H9 (cell line): ENCODE measurements at regions not wholly inside any gene's neighbourhood (a gene's known extent, or its start where the extent isn't known, plus 50 kb on each side); places are given as distances from the start of the nearest gene placed in this dataset.

ENCODE experiments used
- DNase-seq: peaks from one replicate; pipeline ENCODE4 v3.0.0-alpha.2; 2017
- H2AFZ ChIP-seq: one replicate; pipeline ENCODE4 v1.6.1; 2013; ENCODE audit warnings: mild to moderate bottlenecking, low read length, control low read depth, moderate library complexity
- H2AK5ac ChIP-seq: 2 replicates; pipeline ENCODE4 v1.6.1; 2013; ENCODE audit warnings: low read length, control low read depth, mixed read lengths; ENCODE audit not compliant: insufficient read length
- H2BK120ac ChIP-seq: one replicate; pipeline ENCODE4 v1.6.1; 2013; ENCODE audit warnings: low read depth, mild to moderate bottlenecking, low read length, control low read depth, inconsistent platforms; ENCODE audit not compliant: poor library complexity, severe bottlenecking
- H2BK12ac ChIP-seq: 2 replicates; pipeline ENCODE4 v1.6.1; 2013; ENCODE audit warnings: low read length, control low read depth, mixed read lengths, low read depth; ENCODE audit not compliant: insufficient read length
- H2BK15ac ChIP-seq: 2 replicates; pipeline ENCODE4 v1.6.1; 2013; ENCODE audit warnings: low read depth, low read length, control low read depth
- H2BK20ac ChIP-seq: one replicate; pipeline ENCODE4 v1.6.1; 2013; ENCODE audit warnings: low read depth, mild to moderate bottlenecking, low read length, control low read depth, inconsistent platforms; ENCODE audit not compliant: poor library complexity, severe bottlenecking
- H2BK5ac ChIP-seq: 2 replicates; pipeline ENCODE4 v1.6.1; 2013; ENCODE audit warnings: low read length, control low read depth, mixed read lengths; ENCODE audit not compliant: insufficient read length
- H3K14ac ChIP-seq: 2 replicates; pipeline ENCODE4 v1.6.1; 2013; ENCODE audit warnings: low read length, control low read depth; ENCODE audit not compliant: insufficient read depth
- H3K18ac ChIP-seq: 2 replicates; pipeline ENCODE4 v1.6.1; 2013; ENCODE audit warnings: low read depth, mild to moderate bottlenecking, mixed read lengths, low read length, control low read depth; ENCODE audit not compliant: insufficient read length
- H3K23ac ChIP-seq: 2 replicates; pipeline ENCODE4 v1.6.1; 2013; ENCODE audit warnings: low read length, control low read depth, mixed read lengths, low read depth; ENCODE audit not compliant: insufficient read length
- H3K23me2 ChIP-seq: 2 replicates; pipeline ENCODE4 v1.6.1; 2013; ENCODE audit warnings: low read depth, mild to moderate bottlenecking, mixed read lengths, low read length, control low read depth; ENCODE audit not compliant: insufficient read length, poor library complexity, severe bottlenecking
- H3K27ac ChIP-seq: 2 replicates; pipeline ENCODE4 v1.5.1; 2013; ENCODE audit warnings: low read length, control low read depth, mixed read lengths, low read depth; ENCODE audit not compliant: insufficient read length
- H3K27me3 ChIP-seq: 2 replicates; pipeline ENCODE4 v1.6.1; 2013; ENCODE audit warnings: low read length, control low read depth, inconsistent platforms; ENCODE audit not compliant: insufficient read depth
- H3K4ac ChIP-seq: 2 replicates; pipeline ENCODE4 v1.6.1; 2013; ENCODE audit warnings: low read depth, mild to moderate bottlenecking, control low read depth, inconsistent platforms, low read length, moderate library complexity
- H3K4me1 ChIP-seq: 2 replicates; pipeline ENCODE4 v1.6.1; 2013; ENCODE audit warnings: low read length, control low read depth, inconsistent platforms; ENCODE audit not compliant: insufficient read depth
- H3K4me2 ChIP-seq: 2 replicates; pipeline ENCODE4 v1.6.1; 2013; ENCODE audit warnings: low read length, control low read depth, mixed read lengths; ENCODE audit not compliant: insufficient read length, insufficient read depth
- H3K56ac ChIP-seq: 2 replicates; pipeline ENCODE4 v1.6.1; 2013; ENCODE audit warnings: low read depth, mild to moderate bottlenecking, mixed read lengths, low read length, control low read depth; ENCODE audit not compliant: insufficient read length
- H3K79me1 ChIP-seq: 2 replicates; pipeline ENCODE4 v1.6.1; 2013; ENCODE audit warnings: low read depth, mild to moderate bottlenecking, moderate library complexity, low read length, control low read depth, inconsistent platforms; ENCODE audit not compliant: insufficient read depth, poor library complexity, severe bottlenecking
- H3K79me2 ChIP-seq: 2 replicates; pipeline ENCODE4 v1.6.1; 2013; ENCODE audit warnings: low read length, control low read depth, inconsistent platforms; ENCODE audit not compliant: insufficient read depth
- H3K9ac ChIP-seq: 2 replicates; pipeline ENCODE4 v1.6.1; 2013; ENCODE audit warnings: low read length, control low read depth, mixed read lengths; ENCODE audit not compliant: insufficient read length; ENCODE audit errors: extremely low read depth
- H3K9me3 ChIP-seq: one replicate; pipeline ENCODE4 v1.6.1; 2013; ENCODE audit warnings: low read depth, low read length, inconsistent platforms; ENCODE audit not compliant: control insufficient read depth
- H3T11ph ChIP-seq: one replicate; pipeline ENCODE4 v1.6.1; 2013; ENCODE audit warnings: mild to moderate bottlenecking, low read length, control low read depth, inconsistent platforms
- H4K20me1 ChIP-seq: one replicate; pipeline ENCODE4 v1.6.1; 2013; ENCODE audit not compliant: control insufficient read depth, insufficient read length, insufficient read depth
- H4K5ac ChIP-seq: 2 replicates; pipeline ENCODE4 v1.6.1; 2013; ENCODE audit warnings: low read depth, mild to moderate bottlenecking, mixed read lengths, low read length, control low read depth; ENCODE audit not compliant: insufficient read length
- H4K8ac ChIP-seq: replicated peaks from 2 replicates; pipeline ENCODE4 v1.6.1; 2013; ENCODE audit warnings: low read length, control low read depth, mixed read lengths, low read depth; ENCODE audit not compliant: insufficient read length
- H4K91ac ChIP-seq: 2 replicates; pipeline ENCODE4 v1.6.1; 2013; ENCODE audit warnings: low read depth, mild to moderate bottlenecking, moderate library complexity, mixed read lengths, low read length, control low read depth; ENCODE audit not compliant: insufficient read length
- H3K27ac Mint-ChIP-seq, 3 experiments: 2 replicates in 2 of 3; 3 replicates in 1 of 3; pipeline ENCODE4 v1.8.0; 2020 to 2021; ENCODE audit warnings: mixed read lengths in 3 of 3, mild to moderate bottlenecking in 1 of 3, moderate library complexity in 1 of 3
- H3K27me3 Mint-ChIP-seq: 2 replicates; pipeline ENCODE4 v1.8.0; 2021; ENCODE audit warnings: low read depth, mild to moderate bottlenecking, moderate library complexity, mixed read lengths
- H3K36me3 Mint-ChIP-seq, 3 experiments: 2 replicates in 2 of 3; 3 replicates in 1 of 3; pipeline ENCODE4 v1.8.0; 2020 to 2021; ENCODE audit warnings: low read depth in 3 of 3, mixed read lengths in 3 of 3; ENCODE audit not compliant: insufficient read depth in 1 of 3
- H3K4me1 Mint-ChIP-seq, 2 experiments: 2 replicates each; pipeline ENCODE4 v1.8.0; 2020; ENCODE audit warnings: mixed read lengths in 2 of 2
- H3K4me3 Mint-ChIP-seq, 2 experiments: 2 replicates in 1 of 2; 3 replicates in 1 of 2; pipeline ENCODE4 v1.8.0; 2020 to 2021; ENCODE audit warnings: mild to moderate bottlenecking in 2 of 2, mixed read lengths in 2 of 2, moderate library complexity in 1 of 2
- H3K9me3 Mint-ChIP-seq, 2 experiments: 2 replicates in 1 of 2; 3 replicates in 1 of 2; pipeline ENCODE4 v1.8.0; 2020; ENCODE audit warnings: mild to moderate bottlenecking in 2 of 2, mixed read lengths in 2 of 2, moderate library complexity in 1 of 2
- WGBS: extraction: QIAGEN DNeasy Blood & Tissue Kit; methylation state at CpG from one replicate; pipeline ENCODE4 v1.1.7; 2013; ENCODE audit warnings: missing lambda C conversion rate, low lambda C conversion rate, mixed read lengths; ENCODE audit not compliant: insufficient read length; ENCODE audit errors: extremely low coverage; 5-methylcytosine and 5-hydroxymethylcytosine counted together
- TF ChIP-seq, protein P1 (sequence below): fragments of 200-600 bp; sonication (generic); conservative IDR thresholded peaks from 3 replicates; pipeline ENCODE4 v1.8.0; 2021; ENCODE audit warnings: antibody characterized with exemption, mild to moderate bottlenecking

DNA sequence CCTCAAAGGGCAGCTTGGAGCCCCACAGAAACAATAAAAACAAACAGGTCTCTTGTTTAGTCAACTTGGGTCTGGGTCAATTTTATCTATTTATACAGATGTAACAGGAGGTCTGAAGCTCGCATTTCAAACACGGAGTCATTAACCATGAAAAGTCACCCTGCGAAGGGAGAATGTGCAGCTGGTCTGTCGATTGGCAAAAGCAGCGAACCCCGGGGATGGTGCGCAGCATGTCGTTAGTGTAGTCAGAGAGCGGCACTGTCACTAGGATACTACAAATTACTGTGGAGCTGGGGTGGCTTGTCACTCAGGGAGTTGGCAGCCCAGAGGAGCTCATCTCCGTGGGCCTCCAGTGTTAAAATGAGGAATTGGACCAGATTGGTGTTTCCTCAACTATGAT lies 190.4 kb upstream of the ARG1 start:
- Histone ChIP-seq H4K8ac (no peak overlapping the region), H3K18ac (no peak overlapping the region), H4K91ac (no peak overlapping the region), H3K23ac (no peak overlapping the region), H3K4ac (no peak overlapping the region), H3K27me3 (no peaks in the 10 kb centered on the region), H2BK120ac (no peak overlapping the region), H3K4me2 (no peak overlapping the region), H2BK20ac (no peak overlapping the region), H3K23me2 (no peaks in the 10 kb centered on the region), H2AFZ (no peak overlapping the region), H2BK15ac (no peak overlapping the region), H2BK12ac (no peak overlapping the region), H3K27ac (no peak overlapping the region), H2BK5ac (no peak overlapping the region), H4K20me1 (no peaks in the 10 kb centered on the region), H3K9ac (no peak overlapping the region), H3K79me1 (no peaks in the 10 kb centered on the region), H3K14ac (no peak overlapping the region), H3K4me1 (no peaks in the 10 kb centered on the region), H3K56ac (no peak overlapping the region), H4K5ac (no peak overlapping the region), H3K79me2 (no peaks in the 10 kb centered on the region), H3T11ph (no peak overlapping the region), H2AK5ac (no peak overlapping the region), H3K9me3 (no peaks in the 10 kb centered on the region)
- Mint-ChIP-seq H3K9me3 (peaks cover 10 to 15% of the 10 kb centered on the region in 2 experiments), H3K4me3 (no peak overlapping the region), H3K36me3 (peaks cover 4 to 16% (median 7%) of the 10 kb centered on the region in 3 experiments), H3K4me1 (peaks cover 14 to 36% of the 10 kb centered on the region in 2 experiments), H3K27me3 (no peaks in the 10 kb centered on the region; the same call in 1 of the 2 replicates), H3K27ac (no peak overlapping the region)
- WGBS = no CpG with 5 or more reads among the region's 10 CpGs
- TF ChIP-seq, protein P1, sequence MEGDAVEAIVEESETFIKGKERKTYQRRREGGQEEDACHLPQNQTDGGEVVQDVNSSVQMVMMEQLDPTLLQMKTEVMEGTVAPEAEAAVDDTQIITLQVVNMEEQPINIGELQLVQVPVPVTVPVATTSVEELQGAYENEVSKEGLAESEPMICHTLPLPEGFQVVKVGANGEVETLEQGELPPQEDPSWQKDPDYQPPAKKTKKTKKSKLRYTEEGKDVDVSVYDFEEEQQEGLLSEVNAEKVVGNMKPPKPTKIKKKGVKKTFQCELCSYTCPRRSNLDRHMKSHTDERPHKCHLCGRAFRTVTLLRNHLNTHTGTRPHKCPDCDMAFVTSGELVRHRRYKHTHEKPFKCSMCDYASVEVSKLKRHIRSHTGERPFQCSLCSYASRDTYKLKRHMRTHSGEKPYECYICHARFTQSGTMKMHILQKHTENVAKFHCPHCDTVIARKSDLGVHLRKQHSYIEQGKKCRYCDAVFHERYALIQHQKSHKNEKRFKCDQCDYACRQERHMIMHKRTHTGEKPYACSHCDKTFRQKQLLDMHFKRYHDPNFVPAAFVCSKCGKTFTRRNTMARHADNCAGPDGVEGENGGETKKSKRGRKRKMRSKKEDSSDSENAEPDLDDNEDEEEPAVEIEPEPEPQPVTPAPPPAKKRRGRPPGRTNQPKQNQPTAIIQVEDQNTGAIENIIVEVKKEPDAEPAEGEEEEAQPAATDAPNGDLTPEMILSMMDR = no peak
- DNase-seq = no peak
